GM18520 (cell line): ENCODE measurements at regions not wholly inside any gene's neighbourhood (a gene's known extent, or its start where the extent isn't known, plus 50 kb on each side); places are given as distances from the start of the nearest gene placed in this dataset.
"Not testable (repeated sequence)": the region's sequence is repeated elsewhere in the genome, so short reads cannot be mapped to it uniquely, and the experiment has no call there.

ENCODE experiments used
- ATAC-seq: cut with Tn5 transposase; IDR thresholded peaks from one replicate; pipeline ENCODE4 v1.9.1; 2021; ENCODE audit not compliant: unreplicated experiment

DNA sequence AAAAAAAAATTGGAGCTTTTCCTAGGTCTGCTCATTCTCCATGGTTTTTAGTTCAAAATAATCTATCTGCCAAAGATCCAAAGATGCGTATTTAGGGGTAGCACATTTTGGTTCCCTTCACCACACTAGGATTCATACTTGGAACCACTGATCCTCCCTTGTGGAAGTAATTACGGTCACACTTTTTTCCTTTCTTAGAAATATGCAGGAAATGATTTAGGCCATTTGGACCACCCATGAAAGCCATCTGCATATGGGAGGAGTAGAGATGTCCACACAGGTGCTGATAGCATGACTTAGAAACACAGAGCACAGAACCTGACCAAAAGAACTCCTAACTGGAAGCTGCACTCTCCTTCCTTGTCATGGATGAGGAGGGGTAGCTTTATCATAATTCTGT lies 105.9 kb upstream of the RAI14 start:
- no peak for ATAC-seq

DNA sequence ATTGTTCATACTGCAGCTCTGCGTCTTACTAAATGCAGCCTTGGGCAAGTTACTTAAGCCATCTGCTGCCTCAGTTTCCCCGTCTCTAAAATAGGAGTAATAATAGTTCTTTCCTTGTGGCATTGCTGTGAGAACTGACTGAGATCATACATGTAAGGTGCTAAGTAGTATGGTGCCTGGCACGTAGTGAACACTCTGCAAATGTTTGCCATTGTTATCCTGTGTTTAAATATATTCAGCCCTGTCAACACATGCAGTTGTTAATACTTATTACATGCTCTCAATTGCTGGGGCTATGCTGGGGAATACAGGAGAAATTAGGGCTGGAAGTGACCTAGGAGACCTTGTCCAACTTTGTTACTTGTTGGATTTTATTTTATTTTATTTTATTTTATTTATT lies 105.2 kb upstream of the RAI14 start:
- ATAC-seq = no peak

DNA sequence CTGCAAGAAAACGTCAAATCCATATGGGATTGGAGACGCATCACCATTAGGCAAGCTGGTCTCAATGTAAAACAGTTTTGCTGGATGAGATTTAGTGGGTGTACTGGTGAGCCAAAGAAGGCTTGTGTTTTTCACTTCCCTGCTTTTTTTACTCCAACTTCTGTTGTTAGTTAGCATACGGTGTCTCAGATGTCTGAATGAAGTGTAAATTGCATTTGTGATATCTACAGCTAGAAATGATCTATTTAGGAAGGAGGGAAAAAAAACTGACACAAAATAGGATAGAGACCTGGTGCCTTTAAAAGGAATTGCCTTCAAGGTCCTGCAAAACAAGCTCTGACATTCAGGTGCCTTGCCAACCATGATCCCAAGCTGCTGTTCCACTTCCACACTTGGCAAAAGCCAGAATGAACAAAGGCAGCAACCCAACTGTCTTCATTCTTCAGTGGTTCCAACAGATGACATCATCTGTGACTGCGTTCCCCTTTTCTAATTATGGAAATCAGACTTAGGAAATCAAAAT lies 104.2 kb upstream of the RAI14 start:
- ATAC-seq = no peak

DNA sequence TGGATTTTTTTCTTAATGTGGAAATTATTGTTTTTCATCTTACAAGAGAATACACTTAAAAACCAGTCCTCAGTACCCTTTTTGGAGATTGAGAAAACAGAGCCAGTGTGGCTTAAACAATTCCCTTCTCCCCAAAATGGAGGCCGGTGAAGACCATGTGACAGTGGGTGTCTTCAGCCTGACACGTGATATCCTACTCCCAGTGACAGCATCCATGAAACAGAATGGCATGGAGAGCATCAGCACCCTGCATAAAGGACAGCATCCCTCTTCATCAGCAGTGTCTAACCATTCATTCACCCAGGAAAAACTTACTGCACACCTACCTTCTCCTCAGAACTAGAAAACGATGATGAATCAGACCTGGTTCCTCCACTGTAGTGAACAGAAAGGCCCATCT lies 103.4 kb upstream of the RAI14 start:
- no peak for ATAC-seq

DNA sequence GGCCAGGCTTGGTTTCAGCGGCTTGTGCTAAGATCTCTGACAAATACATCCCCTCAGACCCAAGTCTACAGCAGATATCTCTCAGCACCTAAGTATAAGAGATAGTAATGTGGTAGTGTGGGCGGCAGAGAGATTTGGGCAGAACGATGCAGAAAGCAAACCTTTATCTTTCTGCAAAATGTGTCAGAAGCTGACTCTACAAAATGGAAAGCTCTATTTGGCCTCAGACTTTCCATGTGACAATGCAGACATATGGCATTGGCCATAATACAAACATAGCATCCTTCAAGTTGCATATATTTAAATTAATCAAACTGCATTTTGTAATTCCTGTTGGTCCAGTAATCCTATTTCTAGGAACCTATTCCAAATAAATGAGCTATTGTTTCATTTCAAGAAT lies 102.5 kb upstream of the RAI14 start:
- no peak for ATAC-seq

DNA sequence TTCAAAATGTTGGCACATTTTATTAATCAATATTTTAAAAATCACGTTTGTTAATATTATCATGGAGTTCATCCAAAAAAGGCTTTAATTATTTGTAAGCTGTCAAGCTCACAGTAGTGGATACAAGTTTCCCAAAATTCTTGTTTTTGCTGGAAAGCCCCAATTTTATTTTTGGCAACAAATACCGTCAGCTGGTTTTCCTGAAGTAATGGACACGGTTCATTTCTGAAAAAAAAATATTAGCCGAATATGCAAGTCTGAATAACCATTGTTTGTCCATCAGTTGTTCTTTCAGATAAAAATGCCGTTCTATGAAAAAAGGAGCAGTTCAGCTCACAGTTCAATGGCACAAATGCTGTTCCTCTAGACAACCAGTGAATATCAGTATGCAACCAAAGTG lies 101.5 kb upstream of the RAI14 start:
- no peak for ATAC-seq

DNA sequence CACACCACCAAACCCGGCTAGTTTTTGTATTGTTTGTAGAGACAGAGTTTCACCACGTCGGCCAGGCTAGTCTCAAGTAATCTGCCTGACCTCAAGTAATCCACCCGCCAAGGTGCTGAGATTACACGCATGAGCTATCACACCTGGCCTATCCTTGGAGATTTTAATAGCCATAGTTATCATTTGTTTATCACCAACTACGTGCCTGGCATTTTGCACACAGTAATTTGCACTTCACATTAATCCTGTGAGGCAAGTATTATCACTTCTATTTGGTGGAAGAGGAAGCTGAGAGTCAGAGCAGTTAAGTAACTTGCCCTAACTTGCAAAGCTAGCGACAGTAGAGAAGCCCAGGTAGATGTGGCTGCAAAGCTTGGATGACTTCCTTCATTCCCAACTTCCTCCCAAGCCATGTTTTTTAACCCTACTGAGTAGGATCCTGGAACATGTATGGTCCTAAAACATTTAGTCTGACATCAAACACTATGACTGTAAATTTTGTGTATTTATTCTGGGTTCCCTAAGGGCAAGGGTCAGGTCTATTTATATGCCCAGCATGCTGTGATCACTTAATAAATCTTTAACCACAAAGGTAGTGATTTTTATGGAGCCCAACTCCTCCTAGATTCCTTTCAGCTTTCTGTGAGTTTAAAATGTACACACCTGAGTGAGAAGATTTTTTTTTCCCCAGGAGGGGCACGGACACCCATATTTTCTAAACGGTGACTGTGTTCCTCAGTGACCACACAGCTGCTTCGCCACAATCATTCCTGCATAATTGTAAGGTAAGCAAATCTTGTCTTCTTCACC lies 100.2 kb upstream of the RAI14 start:
- no peak for ATAC-seq

DNA sequence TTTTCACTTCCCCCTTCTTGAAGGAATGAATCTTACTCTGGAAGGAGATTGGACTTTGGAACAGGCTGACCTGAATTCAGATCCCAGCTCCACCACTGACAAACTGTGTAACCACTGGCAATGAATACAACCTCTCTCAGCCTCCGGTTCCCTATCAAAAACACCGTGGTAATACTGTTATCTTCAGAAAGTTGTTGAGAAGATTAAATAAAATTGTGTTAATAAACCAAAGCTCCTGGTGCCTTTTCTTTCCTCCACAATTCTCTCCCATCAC lies 99.7 kb upstream of the RAI14 start:
- no peak for ATAC-seq

DNA sequence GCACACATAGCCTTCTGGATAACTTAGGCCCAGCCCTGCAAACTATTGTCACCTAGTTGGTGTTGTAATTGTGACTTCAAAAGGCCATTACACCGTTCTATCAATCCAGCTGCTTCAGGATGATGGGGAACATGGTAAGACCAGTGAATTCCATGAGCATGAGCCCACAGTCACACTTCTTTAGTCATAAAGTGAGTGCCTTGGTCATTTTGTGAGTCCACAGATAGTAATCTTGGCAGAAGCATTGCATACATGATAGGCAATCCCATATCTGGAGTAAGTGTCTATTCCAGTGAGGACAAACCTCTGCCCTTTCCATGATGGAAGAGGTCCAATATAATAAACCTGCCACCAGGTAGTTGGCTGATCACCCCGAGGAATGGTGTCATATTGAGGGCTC lies 94.5 kb upstream of the RAI14 start:
- not testable (repeated sequence) for ATAC-seq

DNA sequence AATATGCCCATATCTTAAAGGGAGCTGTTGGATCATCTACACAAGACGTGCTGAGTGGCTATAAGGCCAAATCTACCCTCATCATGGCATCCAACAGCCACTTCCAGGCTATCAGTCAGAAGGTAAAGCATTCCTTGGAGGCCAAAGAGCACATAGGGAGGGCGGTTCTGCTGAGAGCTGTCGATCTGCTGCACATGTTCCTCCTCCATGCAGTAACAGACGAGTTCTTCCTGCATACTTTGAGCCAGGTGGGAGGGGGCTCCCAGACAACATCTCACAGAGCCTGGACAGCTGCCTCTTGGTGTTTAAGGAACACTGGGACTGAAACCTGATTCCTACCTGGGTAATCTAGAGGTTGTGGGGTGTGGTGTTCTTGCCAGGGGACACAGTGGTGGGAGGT lies 93.3 kb upstream of the RAI14 start:
- no peak for ATAC-seq

DNA sequence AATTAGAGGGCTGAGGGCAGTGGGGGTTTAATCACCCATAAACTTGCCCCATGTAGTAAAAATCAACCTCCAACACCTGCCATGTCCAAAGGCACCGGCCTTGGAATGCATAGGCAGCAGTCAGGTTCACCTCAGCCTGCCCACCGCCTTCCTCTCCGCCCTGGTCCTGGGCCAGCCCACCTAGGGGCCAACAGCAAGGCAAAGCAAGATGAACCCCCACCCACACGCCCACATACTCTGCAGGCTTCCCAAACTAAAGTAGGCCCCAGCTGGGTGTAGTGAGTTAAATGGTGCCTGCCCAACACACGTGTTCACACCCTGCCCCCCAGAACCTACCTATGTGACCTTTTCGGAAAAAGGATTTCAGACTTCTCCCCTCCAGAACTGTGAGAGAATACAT lies 92.9 kb upstream of the RAI14 start:
- no peak for ATAC-seq

DNA sequence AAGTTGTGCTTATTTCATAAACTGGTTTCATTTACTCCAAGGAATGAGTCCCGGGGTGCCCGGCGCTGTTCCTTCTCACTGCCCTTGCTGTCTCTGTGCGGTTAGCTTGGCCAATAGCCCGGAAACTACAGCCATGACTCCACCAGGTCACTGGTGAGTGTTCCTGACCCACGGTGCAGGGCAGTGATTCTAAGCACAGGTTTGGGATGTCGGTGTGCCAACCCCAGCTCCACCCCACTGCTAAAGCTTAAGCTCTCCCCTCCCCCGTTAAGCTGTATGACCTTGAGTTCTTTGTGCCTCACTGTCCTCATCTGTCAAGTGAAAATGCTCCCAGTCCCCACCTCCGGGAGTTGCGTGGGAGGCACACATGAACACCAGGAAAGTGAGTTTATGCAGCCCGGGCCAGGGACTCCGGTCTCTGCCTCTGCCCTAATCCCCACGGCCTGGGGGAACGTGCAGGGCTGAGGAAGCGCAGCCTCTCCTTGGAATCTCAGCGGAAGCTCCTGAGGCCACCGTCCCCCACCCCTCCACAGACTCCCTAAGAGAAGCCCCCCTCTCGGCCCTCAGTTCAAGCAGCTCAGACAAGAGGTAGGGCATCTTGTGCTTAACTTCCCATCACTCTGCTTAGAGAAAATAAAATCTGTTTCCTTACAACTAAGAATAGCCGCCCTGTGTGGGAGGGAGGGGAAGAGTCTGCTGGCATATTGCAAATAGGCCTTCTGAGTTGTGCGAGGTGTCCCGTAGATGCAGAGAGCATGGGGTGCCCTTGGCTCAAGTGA lies 92.0 kb upstream of the RAI14 start:
- ATAC-seq = no peak

DNA sequence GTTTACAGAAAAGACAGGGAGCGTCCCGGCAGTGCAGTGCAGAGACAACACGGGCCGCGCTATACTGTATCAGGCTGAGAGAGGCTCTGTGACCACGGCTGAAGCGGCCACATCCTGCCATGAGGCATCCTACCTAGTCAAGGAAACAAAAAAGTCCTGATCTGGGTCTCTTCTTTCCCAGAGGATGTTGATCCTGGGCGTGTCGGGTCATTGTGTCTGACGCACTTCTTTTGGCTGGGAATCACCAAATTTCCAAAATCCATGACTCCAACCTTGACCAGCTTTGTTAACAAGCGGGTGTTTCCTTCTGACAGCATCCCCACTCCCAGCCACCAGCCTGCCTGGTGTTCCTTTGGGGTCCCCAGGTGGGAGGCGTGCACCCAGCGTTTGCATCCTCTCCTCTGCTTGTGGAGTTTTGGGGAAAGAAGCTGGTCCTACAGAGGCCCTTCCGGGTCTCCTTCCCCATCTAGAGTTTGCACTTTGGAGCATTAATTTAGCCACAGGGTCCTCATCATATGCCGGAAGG lies 91.4 kb upstream of the RAI14 start:
- ATAC-seq = no peak

DNA sequence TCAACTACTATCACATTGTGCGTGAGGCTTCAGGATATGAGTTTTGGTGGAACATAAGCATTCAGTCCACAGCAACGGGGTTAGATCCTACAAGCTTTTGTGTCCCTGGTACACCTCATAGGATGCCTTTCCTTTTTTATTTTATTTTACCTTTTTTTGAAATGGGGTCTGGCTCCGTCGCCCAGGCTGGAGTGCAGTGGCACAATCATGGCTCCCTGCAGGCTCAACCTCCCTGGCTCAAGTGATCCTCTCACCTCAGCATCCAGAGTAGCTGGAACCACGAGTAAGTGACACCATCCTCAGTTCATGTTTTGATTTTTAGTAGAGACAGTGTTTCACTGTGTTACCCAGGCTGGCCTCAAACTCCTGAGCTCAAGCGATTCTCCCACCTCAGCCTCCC lies 86.0 kb upstream of the RAI14 start:
- no peak for ATAC-seq

DNA sequence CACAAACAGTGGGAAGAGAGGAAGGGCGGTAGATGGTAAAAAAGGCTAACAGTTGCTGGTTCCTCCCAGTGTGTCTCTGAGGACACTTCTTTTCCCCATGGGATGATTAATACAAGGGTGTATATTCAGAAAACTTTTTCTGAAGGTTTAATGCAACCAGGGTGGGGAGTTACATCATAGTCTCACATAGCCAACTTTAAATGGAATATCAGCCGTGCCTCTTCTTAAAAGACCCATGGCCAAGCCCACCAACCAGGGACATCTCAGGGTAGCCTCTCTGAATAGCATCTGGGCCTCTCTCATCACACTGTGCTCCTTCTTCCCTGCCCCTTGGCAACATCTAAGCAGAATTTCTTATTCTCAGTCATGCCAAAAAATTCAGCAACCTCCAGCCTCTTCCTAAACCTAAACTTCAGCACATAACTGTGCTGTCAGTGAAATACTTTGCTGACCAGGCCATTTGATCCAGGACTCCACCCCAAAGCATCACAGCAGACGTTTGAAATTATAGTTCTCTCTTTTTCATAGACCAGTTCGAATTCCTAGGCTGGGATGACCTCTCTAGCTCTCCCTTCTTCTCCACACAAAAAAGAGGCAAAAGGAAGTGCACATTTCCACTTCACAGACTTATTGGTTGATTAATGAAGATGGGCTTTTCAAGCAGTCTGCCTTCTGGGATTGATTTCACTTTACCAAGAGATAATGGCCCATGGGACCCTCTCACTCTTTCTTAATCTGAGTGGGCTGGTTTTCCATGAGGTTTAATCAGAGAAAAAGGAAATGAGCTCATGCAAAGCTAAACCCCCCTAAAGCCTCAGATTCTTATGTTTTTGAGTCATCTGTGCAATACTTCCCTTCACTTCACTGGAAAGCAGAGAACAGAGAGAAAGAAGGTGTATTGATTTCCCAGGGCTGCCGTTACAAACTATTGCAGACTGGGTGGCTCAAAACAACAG lies 85.1 kb upstream of the RAI14 start:
- ATAC-seq = no peak

DNA sequence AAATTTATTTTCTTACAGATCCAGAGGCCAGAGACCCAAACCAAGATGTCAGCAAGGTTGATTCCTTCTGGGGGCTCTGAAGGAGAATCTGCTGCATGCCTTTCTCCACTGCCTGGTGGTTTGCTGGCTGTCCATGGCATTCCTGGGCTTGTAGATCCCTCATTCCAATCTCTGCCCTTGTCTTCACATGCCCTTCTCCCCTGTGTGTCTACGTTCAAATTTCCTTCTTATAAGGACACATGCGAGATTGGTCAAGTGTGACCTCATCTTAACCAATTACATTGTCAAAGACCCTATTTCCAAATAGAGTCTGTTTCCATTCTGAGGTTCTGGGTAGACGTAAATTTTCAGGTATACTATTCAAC lies 84.5 kb upstream of the RAI14 start:
- ATAC-seq = no peak

DNA sequence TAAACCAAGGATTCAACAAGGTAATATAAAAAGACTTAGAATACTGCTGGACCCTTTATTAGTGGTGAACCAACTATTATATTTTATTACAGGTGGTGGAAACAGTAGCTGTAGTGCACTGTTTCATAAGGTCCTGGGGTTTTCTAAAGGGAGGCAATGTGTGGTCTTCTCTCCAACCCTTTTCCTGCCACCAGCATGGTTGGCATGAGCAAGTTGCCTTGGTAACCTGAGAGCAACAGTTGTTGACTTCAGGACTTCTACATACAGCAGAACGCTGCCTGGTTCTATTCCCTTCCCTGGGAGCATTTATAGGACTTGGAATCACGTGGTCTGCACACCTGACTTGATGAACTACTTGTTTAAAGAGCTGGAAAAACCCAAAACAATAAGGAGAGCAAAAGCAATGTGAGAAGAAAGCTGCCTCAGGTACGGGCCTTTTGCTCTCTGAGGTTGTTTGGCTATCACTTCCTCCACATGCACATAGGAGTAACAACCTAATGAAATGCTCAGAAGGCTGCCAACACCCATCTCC lies 81.1 kb upstream of the RAI14 start:
- ATAC-seq = no peak

DNA sequence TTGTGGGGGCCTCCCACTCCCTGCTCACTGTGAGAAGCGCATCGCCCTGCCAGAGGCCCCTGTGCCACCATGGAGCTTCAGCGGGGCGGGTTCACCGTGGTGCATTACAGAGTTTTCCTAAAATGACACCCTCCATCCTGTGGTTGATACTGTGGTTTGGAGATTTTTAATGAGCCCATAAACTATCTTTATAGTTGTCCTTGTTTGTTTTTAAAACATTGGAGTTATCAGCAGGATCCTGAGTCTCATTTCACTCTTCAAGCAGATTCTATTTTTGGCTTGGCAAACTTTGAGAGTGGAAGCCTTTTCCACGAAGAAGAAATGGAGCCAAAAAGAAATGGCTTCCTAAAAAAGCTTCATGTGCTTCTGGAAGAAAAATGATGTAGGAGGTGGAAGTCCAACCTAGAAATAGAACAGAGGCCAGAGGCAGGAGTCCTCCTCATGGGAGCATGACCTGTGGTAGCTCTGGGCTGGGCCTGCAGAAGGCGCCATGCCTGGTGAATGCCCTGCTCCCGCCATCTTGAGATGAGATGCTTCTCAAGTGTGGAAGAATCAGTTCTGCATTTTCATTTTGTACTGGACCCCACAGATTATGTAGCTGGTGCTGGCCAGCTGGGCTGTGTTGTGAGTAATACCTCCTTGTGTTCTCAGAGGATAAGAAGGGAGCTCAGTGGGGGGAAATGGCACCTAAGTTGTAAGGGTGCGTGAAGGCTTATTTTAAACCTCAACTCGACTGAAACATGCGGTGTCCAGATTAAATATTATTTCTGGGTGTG lies 79.0 kb upstream of the RAI14 start:
- no peak for ATAC-seq

DNA sequence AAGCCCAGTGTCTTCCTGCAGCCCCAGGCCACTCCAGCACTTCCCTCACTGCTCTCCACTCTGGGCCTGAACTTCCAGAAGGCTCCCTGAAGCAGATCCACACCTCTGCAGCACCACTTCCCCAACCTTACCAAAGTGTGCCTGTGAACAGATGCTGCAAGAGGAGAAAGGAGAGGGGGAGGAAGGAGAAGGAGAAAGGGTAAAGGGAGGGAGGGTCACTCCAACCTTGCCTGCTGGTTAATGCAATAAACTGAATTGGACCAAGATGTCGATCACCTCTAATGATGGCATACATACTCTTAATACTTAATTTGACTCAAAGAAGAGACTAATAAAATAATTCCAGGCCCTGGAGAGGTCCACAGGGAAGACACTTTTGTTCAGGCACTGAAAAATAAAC lies 77.2 kb upstream of the RAI14 start:
- no peak for ATAC-seq

DNA sequence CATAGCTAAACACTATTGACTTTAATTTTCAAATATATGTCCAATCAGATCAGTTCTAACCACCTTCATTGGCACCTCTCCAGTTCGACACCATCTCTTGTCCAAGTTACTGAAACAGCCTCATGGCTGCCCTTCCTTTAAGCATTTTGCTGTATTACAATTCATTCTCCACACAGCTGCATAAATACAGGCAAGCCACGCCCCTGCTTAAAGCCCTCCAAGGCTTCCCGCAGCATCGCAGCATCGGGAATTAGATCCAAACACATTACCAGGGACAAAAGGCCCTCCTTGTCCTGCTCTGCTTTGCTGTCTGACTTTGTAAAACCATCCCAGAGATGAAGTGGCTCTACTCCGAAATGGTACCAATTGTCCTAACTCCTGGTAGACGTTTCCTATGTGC lies 75.1 kb upstream of the RAI14 start:
- ATAC-seq = no peak
